GM23338 (cell line): ENCODE measurements at regions not wholly inside any gene's neighbourhood (a gene's known extent, or its start where the extent isn't known, plus 50 kb on each side); places are given as distances from the start of the nearest gene placed in this dataset.

Experiments used
- ATAC-seq: fragments of 200-7000 bp; cut with Tn5 transposase; 3 replicates; pipeline ENCODE4 v1.9.1; 2020
- DNase-seq: peaks from one replicate; pipeline ENCODE4 v3.0.0-alpha.2; 2015; ENCODE audit warnings: low spot score
- H2AFZ ChIP-seq: fragments of 200-600 bp; sonication (generic); 2 replicates; pipeline ENCODE4 v1.8.0; 2016; ENCODE audit warnings: antibody characterized with exemption, mild to moderate bottlenecking, moderate library complexity
- H3F3A ChIP-seq: fragments of 200-600 bp; sonication (generic); replicated peaks from 2 replicates; pipeline ENCODE4 v1.8.0; 2017; ENCODE audit warnings: antibody characterized with exemption, mixed run types, low read depth
- H3K27ac ChIP-seq: fragments of 200-600 bp; sonication (generic); 2 replicates; pipeline ENCODE4 v1.6.1; 2016; ENCODE audit warnings: low read depth
- H3K27me3 ChIP-seq: fragments of 200-600 bp; sonication (generic); 2 replicates; pipeline ENCODE4 v1.8.0; 2016; ENCODE audit warnings: mild to moderate bottlenecking, mixed run types, moderate library complexity; ENCODE audit not compliant: insufficient read depth
- H3K36me3 ChIP-seq: fragments of 200-600 bp; sonication (generic); 2 replicates; pipeline ENCODE4 v1.8.0; 2016; ENCODE audit warnings: mild to moderate bottlenecking; ENCODE audit not compliant: insufficient read depth
- H3K4me1 ChIP-seq: fragments of 200-600 bp; sonication (generic); 2 replicates; pipeline ENCODE4 v1.8.0; 2016; ENCODE audit warnings: mild to moderate bottlenecking, moderate library complexity; ENCODE audit not compliant: insufficient read depth
- H3K4me2 ChIP-seq: fragments of 200-600 bp; sonication (generic); 2 replicates; pipeline ENCODE4 v1.7.1; 2017; ENCODE audit warnings: mixed run types
- H3K4me3 ChIP-seq: fragments of 200-600 bp; sonication (generic); 2 replicates; pipeline ENCODE4 v1.6.1; 2016; ENCODE audit warnings: mixed run types
- H3K79me2 ChIP-seq: fragments of 200-600 bp; sonication (generic); replicated peaks from 2 replicates; pipeline ENCODE4 v1.8.0; 2017; ENCODE audit warnings: mild to moderate bottlenecking; ENCODE audit not compliant: insufficient read depth
- H3K9me2 ChIP-seq: fragments of 200-600 bp; sonication (generic); 2 replicates; pipeline ENCODE4 v1.8.0; 2017; ENCODE audit not compliant: insufficient read depth
- H4K20me1 ChIP-seq: fragments of 200-600 bp; sonication (generic); replicated peaks from 2 replicates; pipeline ENCODE4 v1.8.0; 2017; ENCODE audit warnings: mild to moderate bottlenecking; ENCODE audit not compliant: insufficient read depth
- H3K27ac Mint-ChIP-seq: 2 replicates; pipeline ENCODE4 v1.8.0; 2020; ENCODE audit warnings: inconsistent platforms, mild to moderate bottlenecking, moderate library complexity, mixed read lengths
- H3K27me3 Mint-ChIP-seq: 3 replicates; pipeline ENCODE4 v1.8.0; 2022; ENCODE audit warnings: low read depth, mild to moderate bottlenecking, moderate library complexity, mixed read lengths, inconsistent platforms; ENCODE audit not compliant: insufficient read depth, poor library complexity
- H3K36me3 Mint-ChIP-seq: 3 replicates; pipeline ENCODE4 v1.8.0; 2021; ENCODE audit warnings: low read depth, mild to moderate bottlenecking, inconsistent platforms, moderate library complexity, mixed read lengths
- H3K4me1 Mint-ChIP-seq: 3 replicates; pipeline ENCODE4 v1.8.0; 2020; ENCODE audit warnings: mild to moderate bottlenecking, inconsistent platforms, mixed read lengths
- H3K4me3 Mint-ChIP-seq: 3 replicates; pipeline ENCODE4 v1.8.0; 2021; ENCODE audit warnings: moderate library complexity, mild to moderate bottlenecking, inconsistent platforms, mixed read lengths
- H3K9me3 Mint-ChIP-seq: 3 replicates; pipeline ENCODE4 v1.8.0; 2020; ENCODE audit warnings: moderate library complexity, mild to moderate bottlenecking, inconsistent platforms, mixed read lengths
- CREB1 ChIP-seq: fragments of 250-450 bp; sonication (Bioruptor Pico); IDR thresholded peaks from 2 replicates; pipeline ENCODE4 v1.5.0; 2020; ENCODE audit warnings: low read depth, mild to moderate bottlenecking, moderate library complexity
- EZH2 ChIP-seq: fragments of 200-600 bp; sonication (generic); IDR thresholded peaks from one replicate; pipeline ENCODE4 v1.8.0; 2017; ENCODE audit warnings: antibody characterized with exemption, mild to moderate bottlenecking, low read depth; ENCODE audit not compliant: unreplicated experiment
- EZH2phosphoT487 ChIP-seq: fragments of 200-600 bp; sonication (generic); IDR thresholded peaks from one replicate; pipeline ENCODE4 v1.8.1; 2018; ENCODE audit warnings: antibody characterized with exemption; ENCODE audit not compliant: unreplicated experiment
- JUNB ChIP-seq: IDR thresholded peaks from one replicate; pipeline ENCODE4 v1.6.1; 2016; ENCODE audit warnings: antibody characterized with exemption; ENCODE audit not compliant: unreplicated experiment
- NANOG ChIP-seq: IDR thresholded peaks from 2 replicates; pipeline ENCODE4 v1.6.1; 2016; ENCODE audit warnings: antibody characterized with exemption, borderline replicate concordance
- POLR2AphosphoS5 ChIP-seq: IDR thresholded peaks from 2 replicates; pipeline ENCODE4 v1.6.1; 2016; ENCODE audit warnings: antibody characterized with exemption, low read depth
- STAT1 ChIP-seq: IDR thresholded peaks from one replicate; pipeline ENCODE4 v1.6.1; 2016; ENCODE audit warnings: antibody characterized with exemption; ENCODE audit not compliant: unreplicated experiment
- ZNF114 ChIP-seq: fragments of 250-450 bp; sonication (Bioruptor Pico); IDR thresholded peaks from 2 replicates; pipeline ENCODE4 v1.5.0; 2020; ENCODE audit warnings: mild to moderate bottlenecking, moderate library complexity
- ZNF331 ChIP-seq: fragments of 250-450 bp; sonication (Bioruptor Pico); IDR thresholded peaks from 2 replicates; pipeline ENCODE4 v1.5.0; 2020; ENCODE audit warnings: low read depth, mild to moderate bottlenecking, moderate library complexity
- TF ChIP-seq, protein P1 (sequence below), 2 experiments: fragments of 200-600 bp in 1 of 2; sonication (generic) in 1 of 2; conservative IDR thresholded peaks; 2 replicates each; pipeline versions ENCODE4 v1.5.1 to v1.6.1; 2016 to 2017; ENCODE audit warnings: antibody characterized with exemption in 2 of 2, low read depth in 2 of 2, mild to moderate bottlenecking in 2 of 2, moderate library complexity in 1 of 2
- TF ChIP-seq, protein P2 (sequence below): IDR thresholded peaks from one replicate; pipeline ENCODE4 v1.6.1; 2018; ENCODE audit warnings: antibody characterized with exemption; ENCODE audit not compliant: unreplicated experiment
- TF ChIP-seq, protein P3 (sequence below): IDR thresholded peaks from 2 replicates; pipeline ENCODE4 v1.6.1; 2016; ENCODE audit warnings: antibody characterized with exemption

DNA sequence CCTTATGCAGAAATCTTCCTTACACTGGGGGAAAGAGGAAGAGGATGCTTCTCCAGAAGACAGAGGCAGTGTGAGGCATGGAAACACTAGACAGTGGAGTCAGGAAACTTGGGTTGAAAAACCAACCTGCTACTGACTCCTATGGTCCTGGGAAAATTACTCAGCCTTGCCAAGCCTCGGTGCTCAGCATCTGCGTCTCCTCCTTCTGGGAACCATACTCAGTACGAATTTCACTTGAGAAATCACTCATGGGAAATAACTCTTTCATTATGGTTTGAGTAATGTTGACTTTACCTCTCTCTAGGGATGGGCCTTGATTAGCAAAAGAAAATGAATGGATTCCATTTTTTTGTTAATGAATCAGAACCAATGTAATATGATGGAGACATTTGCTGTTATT lies 96.5 kb downstream of the KCNE4 start (continued):
- TF ChIP-seq, protein P1, sequence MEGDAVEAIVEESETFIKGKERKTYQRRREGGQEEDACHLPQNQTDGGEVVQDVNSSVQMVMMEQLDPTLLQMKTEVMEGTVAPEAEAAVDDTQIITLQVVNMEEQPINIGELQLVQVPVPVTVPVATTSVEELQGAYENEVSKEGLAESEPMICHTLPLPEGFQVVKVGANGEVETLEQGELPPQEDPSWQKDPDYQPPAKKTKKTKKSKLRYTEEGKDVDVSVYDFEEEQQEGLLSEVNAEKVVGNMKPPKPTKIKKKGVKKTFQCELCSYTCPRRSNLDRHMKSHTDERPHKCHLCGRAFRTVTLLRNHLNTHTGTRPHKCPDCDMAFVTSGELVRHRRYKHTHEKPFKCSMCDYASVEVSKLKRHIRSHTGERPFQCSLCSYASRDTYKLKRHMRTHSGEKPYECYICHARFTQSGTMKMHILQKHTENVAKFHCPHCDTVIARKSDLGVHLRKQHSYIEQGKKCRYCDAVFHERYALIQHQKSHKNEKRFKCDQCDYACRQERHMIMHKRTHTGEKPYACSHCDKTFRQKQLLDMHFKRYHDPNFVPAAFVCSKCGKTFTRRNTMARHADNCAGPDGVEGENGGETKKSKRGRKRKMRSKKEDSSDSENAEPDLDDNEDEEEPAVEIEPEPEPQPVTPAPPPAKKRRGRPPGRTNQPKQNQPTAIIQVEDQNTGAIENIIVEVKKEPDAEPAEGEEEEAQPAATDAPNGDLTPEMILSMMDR (conservative IDR thresholded peaks at IDR 0.05; ENCODE audit: low read depth in 2 of 2) = no peak
- no peak for TF ChIP-seq POLR2AphosphoS5
- TF ChIP-seq CREB1 (CRISPR knock-in tag) = no peak
- no peak for TF ChIP-seq EZH2
- TF ChIP-seq JUNB = no peak
- TF ChIP-seq, protein P2, sequence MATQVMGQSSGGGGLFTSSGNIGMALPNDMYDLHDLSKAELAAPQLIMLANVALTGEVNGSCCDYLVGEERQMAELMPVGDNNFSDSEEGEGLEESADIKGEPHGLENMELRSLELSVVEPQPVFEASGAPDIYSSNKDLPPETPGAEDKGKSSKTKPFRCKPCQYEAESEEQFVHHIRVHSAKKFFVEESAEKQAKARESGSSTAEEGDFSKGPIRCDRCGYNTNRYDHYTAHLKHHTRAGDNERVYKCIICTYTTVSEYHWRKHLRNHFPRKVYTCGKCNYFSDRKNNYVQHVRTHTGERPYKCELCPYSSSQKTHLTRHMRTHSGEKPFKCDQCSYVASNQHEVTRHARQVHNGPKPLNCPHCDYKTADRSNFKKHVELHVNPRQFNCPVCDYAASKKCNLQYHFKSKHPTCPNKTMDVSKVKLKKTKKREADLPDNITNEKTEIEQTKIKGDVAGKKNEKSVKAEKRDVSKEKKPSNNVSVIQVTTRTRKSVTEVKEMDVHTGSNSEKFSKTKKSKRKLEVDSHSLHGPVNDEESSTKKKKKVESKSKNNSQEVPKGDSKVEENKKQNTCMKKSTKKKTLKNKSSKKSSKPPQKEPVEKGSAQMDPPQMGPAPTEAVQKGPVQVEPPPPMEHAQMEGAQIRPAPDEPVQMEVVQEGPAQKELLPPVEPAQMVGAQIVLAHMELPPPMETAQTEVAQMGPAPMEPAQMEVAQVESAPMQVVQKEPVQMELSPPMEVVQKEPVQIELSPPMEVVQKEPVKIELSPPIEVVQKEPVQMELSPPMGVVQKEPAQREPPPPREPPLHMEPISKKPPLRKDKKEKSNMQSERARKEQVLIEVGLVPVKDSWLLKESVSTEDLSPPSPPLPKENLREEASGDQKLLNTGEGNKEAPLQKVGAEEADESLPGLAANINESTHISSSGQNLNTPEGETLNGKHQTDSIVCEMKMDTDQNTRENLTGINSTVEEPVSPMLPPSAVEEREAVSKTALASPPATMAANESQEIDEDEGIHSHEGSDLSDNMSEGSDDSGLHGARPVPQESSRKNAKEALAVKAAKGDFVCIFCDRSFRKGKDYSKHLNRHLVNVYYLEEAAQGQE = no peak
- no peak for TF ChIP-seq ZNF331
- no peak for TF ChIP-seq STAT1

DNA sequence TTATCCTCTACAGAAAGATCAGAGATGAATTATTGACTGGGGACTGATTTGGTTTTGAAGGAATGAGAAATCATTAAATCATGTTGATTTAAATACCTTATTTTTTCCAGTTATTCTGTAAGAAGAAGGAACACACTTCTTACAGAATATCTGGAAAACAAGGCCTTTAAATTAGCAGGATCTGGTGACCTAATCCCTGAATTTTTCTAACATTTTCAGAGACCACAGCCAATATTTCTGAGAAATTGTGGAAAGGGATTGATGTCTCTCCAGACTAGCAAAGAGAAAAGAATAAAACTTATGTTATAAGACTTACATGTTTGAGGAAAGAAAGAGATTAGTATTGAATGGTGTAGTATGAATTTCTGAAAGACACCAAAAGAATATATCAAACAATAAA lies 104.0 kb downstream of the KCNE4 start:
- H3K27me3 Mint-ChIP-seq = no peaks in the 10 kb centered on the region
- H3K9me3 Mint-ChIP-seq = no peaks in the 10 kb centered on the region
- Histone ChIP-seq H3K27me3 (no peaks in the 10 kb centered on the region), H3K4me1 (no peaks in the 10 kb centered on the region), H2AFZ (no peak overlapping the region), H3K79me2 (no peaks in the 10 kb centered on the region), H3K36me3 (no peaks in the 10 kb centered on the region), H3K4me3 (no peak overlapping the region), H3K4me2 (no peak overlapping the region), H3K27ac (no peak overlapping the region), H4K20me1 (no peaks in the 10 kb centered on the region), H3K9me2 (no peaks in the 10 kb centered on the region), H3F3A (no peaks in the 10 kb centered on the region)
- H3K36me3 Mint-ChIP-seq = no peaks in the 10 kb centered on the region
- no peak for ATAC-seq
- H3K4me1 Mint-ChIP-seq = no peaks in the 10 kb centered on the region
- no peak overlapping the region for H3K27ac Mint-ChIP-seq
- no peak overlapping the region for H3K4me3 Mint-ChIP-seq
- no peak for DNase-seq
- TF ChIP-seq EZH2 (no peak), STAT1 (no peak), NANOG (no peak), CREB1 (CRISPR knock-in tag) (no peak), POLR2AphosphoS5 (no peak), EZH2phosphoT487 (no peak), ZNF114 (CRISPR knock-in tag) (no peak)
- TF ChIP-seq, protein P2 = no peak
- TF ChIP-seq, protein P1 (conservative IDR thresholded peaks at IDR 0.05; ENCODE audit: low read depth in 2 of 2) = no peak
- TF ChIP-seq, protein P3, sequence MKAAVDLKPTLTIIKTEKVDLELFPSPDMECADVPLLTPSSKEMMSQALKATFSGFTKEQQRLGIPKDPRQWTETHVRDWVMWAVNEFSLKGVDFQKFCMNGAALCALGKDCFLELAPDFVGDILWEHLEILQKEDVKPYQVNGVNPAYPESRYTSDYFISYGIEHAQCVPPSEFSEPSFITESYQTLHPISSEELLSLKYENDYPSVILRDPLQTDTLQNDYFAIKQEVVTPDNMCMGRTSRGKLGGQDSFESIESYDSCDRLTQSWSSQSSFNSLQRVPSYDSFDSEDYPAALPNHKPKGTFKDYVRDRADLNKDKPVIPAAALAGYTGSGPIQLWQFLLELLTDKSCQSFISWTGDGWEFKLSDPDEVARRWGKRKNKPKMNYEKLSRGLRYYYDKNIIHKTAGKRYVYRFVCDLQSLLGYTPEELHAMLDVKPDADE = no peak
